HFFc6 (cell line): ENCODE measurements at regions not wholly inside any gene's neighbourhood (a gene's known extent, or its start where the extent isn't known, plus 50 kb on each side); places are given as distances from the start of the nearest gene placed in this dataset.

Source experiments
- DNase-seq: peaks from one replicate; pipeline ENCODE4 v3.0.0-alpha.2; 2018
- H3K27ac Mint-ChIP-seq: 2 replicates; pipeline ENCODE4 v1.8.0; 2020; ENCODE audit warnings: mild to moderate bottlenecking, mixed read lengths
- H3K27me3 Mint-ChIP-seq: 2 replicates; pipeline ENCODE4 v1.8.0; 2021; ENCODE audit warnings: mild to moderate bottlenecking, moderate library complexity, mixed read lengths; ENCODE audit not compliant: insufficient read depth
- H3K36me3 Mint-ChIP-seq: 2 replicates; pipeline ENCODE4 v1.8.0; 2021; ENCODE audit warnings: low read depth, mixed read lengths
- H3K4me1 Mint-ChIP-seq: 2 replicates; pipeline ENCODE4 v1.8.0; 2020; ENCODE audit warnings: low read depth, mixed read lengths
- H3K4me3 Mint-ChIP-seq: 2 replicates; pipeline ENCODE4 v1.8.0; 2020; ENCODE audit warnings: mild to moderate bottlenecking, moderate library complexity, mixed read lengths
- H3K9me3 Mint-ChIP-seq: 2 replicates; pipeline ENCODE4 v1.8.0; 2020; ENCODE audit warnings: mild to moderate bottlenecking, mixed read lengths
- TF ChIP-seq, protein P1 (sequence below): fragments of 200-600 bp; sonication (generic); IDR thresholded peaks from 2 replicates; pipeline ENCODE4 v1.5.0; 2021; ENCODE audit warnings: antibody characterized with exemption, mild to moderate bottlenecking

DNA sequence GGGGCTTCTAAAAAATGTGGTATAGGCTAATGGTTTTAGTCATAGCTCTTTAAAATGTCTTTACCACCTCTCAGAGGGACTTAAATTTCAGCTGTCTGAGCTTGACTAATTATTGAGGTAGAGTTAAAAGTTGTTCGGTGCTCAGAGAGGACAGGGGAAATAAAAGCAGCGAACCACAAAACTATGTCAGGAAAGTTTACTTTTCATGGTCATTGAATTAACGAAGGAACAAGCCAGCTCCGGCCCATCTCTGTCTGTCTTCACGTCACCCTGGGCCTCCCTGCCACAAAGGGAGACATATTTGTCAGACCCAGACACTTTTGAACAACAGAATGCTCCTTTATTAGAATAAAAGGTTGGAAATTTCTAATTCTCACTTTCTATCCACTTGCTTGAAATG, 98.8 kb upstream of the EFNA5 start:
- Mint-ChIP-seq H3K9me3 (peaks cover 34% of the 10 kb centered on the region), H3K27ac (no peak overlapping the region), H3K27me3 (no peaks in the 10 kb centered on the region; the same call in 1 of the 2 replicates), H3K4me3 (no peak overlapping the region), H3K4me1 (no peaks in the 10 kb centered on the region), H3K36me3 (no peaks in the 10 kb centered on the region)
- DNase-seq: no peak
- TF ChIP-seq, protein P1, sequence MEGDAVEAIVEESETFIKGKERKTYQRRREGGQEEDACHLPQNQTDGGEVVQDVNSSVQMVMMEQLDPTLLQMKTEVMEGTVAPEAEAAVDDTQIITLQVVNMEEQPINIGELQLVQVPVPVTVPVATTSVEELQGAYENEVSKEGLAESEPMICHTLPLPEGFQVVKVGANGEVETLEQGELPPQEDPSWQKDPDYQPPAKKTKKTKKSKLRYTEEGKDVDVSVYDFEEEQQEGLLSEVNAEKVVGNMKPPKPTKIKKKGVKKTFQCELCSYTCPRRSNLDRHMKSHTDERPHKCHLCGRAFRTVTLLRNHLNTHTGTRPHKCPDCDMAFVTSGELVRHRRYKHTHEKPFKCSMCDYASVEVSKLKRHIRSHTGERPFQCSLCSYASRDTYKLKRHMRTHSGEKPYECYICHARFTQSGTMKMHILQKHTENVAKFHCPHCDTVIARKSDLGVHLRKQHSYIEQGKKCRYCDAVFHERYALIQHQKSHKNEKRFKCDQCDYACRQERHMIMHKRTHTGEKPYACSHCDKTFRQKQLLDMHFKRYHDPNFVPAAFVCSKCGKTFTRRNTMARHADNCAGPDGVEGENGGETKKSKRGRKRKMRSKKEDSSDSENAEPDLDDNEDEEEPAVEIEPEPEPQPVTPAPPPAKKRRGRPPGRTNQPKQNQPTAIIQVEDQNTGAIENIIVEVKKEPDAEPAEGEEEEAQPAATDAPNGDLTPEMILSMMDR: no peak

DNA sequence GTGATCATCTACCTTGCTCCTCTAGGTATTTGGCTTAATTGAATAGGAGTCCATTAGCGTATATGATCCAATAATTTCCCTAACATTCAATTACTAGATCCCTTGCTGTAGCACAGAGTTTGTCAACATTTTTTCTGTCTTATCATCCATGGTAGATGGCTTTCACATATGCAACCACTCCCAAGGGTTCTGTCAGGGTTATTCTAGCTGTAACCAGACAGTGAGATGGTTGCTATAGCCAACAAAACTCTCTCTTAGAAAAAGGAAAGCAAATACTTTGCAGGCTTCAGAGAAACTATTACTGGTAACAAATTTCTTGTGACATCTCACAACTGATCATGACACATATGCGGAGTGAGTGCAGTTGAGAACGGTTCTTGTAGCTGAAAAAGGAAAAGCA, 96.2 kb upstream of the EFNA5 start:
- H3K4me3 Mint-ChIP-seq: no peak overlapping the region
- peaks cover 23% of the 10 kb centered on the region for H3K9me3 Mint-ChIP-seq
- H3K4me1 Mint-ChIP-seq: no peaks in the 10 kb centered on the region
- no peak overlapping the region for H3K27ac Mint-ChIP-seq
- TF ChIP-seq, protein P1: no peak
- no peaks in the 10 kb centered on the region; the same call in 1 of the 2 replicates for H3K27me3 Mint-ChIP-seq
- no peaks in the 10 kb centered on the region for H3K36me3 Mint-ChIP-seq
- no peak for DNase-seq

DNA sequence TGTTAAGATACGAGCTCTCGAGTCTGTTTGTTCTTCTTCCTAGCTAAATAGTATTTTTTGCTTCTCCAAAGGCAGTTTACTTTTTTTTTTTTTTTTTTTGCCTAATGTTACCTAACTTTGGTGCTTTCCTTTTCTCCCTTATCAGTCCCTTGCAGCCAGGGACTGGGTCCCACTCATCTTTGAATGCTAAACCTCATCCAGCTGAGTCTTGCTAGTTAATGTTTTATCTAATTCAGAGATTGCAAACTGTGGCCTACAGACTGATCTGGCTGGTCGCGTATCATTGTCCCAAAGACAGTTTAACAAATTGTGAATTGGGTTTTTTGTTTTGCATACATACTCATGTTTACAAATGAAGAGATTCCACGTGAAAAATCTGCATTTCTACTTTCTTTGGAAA, 95.7 kb upstream of the EFNA5 start:
- Mint-ChIP-seq H3K27me3 (no peaks in the 10 kb centered on the region; the same call in 1 of the 2 replicates), H3K36me3 (no peaks in the 10 kb centered on the region), H3K27ac (no peak overlapping the region), H3K9me3 (peaks cover 23% of the 10 kb centered on the region), H3K4me1 (no peaks in the 10 kb centered on the region), H3K4me3 (no peak overlapping the region)
- DNase-seq: no peak
- TF ChIP-seq, protein P1: no peak

DNA sequence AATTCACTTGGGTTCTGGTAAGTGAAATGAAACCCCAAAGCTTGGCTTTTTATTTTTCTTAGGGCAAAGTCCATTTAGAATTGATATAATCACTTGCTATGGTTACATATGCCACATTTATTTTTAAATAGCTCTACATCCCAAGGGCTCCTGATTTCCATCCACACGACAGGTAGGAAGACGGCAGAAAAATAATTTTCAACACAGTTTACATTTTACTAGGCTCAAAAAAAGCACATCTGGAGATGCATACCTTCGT, 95.0 kb upstream of the EFNA5 start:
- Mint-ChIP-seq H3K4me3 (no peak overlapping the region), H3K36me3 (no peaks in the 10 kb centered on the region), H3K27ac (no peak overlapping the region), H3K27me3 (no peaks in the 10 kb centered on the region; the same call in 1 of the 2 replicates), H3K9me3 (peaks cover 27% of the 10 kb centered on the region), H3K4me1 (no peaks in the 10 kb centered on the region)
- DNase-seq: no peak
- TF ChIP-seq, protein P1: no peak

DNA sequence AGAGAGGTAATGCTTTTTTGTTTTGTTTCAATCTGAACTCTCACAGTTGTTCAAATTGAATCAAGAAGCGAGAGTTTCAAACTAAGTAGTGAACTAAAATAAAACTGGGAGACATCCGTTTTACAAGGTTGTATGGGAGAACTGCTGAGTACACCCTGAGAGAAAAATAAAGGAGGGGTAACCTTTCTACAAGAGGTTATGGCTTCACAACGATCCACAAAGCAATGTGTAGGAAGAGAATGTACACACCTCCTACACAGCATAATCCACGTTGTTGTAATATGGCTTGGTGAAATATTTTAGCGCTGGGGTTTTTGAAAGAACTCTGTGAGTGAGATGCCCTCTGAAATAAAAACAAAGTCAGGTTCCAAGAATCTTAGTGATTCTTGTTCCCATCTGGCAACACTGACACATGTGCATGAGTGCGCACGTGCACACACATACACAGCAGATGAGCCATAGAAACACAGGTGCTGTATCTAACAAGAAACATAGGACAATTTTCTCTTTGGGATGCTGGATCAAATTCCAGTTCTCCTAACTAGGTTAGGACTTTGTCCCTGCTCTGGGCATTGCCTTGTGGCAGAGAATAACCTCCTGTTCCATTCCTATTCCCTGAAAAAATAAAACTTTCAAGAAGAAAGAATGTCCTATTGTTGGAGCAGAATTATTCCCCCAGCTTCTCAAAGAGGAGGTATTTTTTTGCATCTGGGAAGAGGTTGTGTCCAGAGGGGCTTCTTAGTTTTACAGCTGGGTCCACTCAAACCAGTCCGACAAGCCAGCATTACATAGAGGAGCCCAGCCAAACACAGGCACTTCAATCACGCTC, 94.5 kb upstream of the EFNA5 start:
- Mint-ChIP-seq H3K36me3 (no peaks in the 10 kb centered on the region), H3K27me3 (peaks cover under 1% of the 10 kb centered on the region), H3K9me3 (peaks cover 27% of the 10 kb centered on the region), H3K27ac (no peak overlapping the region), H3K4me1 (no peaks in the 10 kb centered on the region), H3K4me3 (no peak overlapping the region)
- DNase-seq: no peak
- TF ChIP-seq, protein P1: no peak
